Fibroblast of skin of left biceps (primary cell): ENCODE measurements at regions not wholly inside any gene's neighbourhood (a gene's known extent, or its start where the extent isn't known, plus 50 kb on each side); places are given as distances from the start of the nearest gene placed in this dataset.

Experiments
- DNase-seq, 2 experiments: peaks; one replicate each; pipeline ENCODE4 v3.0.0-alpha.2; 2013; ENCODE audit warnings: low read depth in 2 of 2

- DNase-seq: no peak
These were observed 304.3 kb downstream of the TLE3 start for GRCh38 chr15:69793431-69793780.

DNA sequence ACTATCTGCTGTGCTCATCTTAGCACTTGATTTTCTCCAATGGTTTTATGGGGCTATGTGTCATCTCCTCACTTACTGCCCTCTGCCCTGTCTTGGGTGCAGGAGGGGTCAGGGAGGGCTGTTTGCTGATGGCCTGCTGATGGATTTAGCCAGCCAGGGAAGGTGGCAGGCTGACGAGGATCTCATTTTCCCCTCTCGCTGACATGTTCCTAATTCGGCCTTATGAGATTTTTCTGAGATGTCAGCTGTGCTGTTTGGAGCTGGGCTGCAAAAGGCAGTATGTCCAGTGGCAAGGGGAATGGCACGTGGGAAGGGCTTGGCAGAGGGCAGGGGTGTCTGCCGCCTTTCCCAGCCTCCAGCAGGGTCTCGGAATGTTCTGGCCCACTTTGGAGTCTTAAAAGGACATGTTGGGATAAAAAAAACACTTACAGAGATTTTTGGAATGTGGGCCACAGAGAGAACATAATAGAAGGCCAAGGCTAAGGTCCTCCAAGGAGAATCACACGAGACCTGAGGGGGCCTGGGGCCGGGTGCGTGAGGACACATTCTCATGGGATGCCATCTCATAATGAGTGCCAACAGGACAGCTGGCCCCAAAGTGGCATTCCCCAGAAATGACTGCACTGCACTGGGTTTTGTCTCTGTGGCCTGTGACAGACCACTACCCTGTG, 303.8 kb downstream of the TLE3 start:
- no peak for DNase-seq

GRCh38 chr15:69794645-69795469, 302.9 kb downstream of the TLE3 start:
- peak; percentile 34 to 39 for DNase-seq

GRCh38 chr15:69795601-69796000, 302.1 kb downstream of the TLE3 start:
- no peak for DNase-seq

- no peak for DNase-seq
These were observed 300.6 kb downstream of the TLE3 start for GRCh38 chr15:69797051-69797595.

- DNase-seq: no peak
These were observed 300.1 kb downstream of the TLE3 start for GRCh38 chr15:69797615-69798014.

DNA sequence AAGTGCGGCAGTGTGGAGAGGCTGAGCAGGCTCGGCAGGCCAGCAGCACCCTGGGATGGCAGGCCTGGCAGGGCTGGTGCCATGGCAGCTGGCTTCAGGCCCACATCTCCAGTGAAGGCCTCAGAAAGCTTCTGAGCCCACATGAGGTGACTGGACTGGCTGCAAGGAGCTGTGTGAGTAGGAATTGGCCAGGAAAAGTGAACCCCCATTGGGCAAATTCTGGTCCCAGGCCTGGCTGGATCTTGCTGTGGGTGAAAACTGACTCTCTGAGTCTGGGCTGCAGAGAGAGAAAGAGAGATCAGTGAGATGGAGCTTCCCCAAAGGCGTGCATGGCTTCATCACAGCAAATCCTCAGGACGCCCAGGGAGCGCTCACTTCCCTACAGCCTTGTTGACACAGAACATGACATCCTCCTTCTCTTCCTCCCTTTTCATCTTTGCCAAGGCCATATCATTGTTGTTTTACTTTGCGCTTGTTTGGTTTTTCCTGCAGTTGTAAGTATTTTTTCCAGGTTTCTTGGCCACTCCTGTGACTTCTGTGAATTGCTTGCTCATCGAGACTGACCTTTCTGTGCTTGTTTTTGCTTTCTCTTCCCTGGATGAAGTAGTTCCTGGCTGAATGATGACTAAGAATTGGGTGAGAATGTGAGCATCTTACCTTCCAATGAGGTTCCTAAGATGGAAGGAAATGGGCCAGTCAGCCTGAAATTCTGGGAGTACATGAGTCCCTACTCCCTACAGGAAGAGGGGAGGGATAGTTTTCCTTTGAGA, 299.1 kb downstream of the TLE3 start:
- DNase-seq: no peak

DNA sequence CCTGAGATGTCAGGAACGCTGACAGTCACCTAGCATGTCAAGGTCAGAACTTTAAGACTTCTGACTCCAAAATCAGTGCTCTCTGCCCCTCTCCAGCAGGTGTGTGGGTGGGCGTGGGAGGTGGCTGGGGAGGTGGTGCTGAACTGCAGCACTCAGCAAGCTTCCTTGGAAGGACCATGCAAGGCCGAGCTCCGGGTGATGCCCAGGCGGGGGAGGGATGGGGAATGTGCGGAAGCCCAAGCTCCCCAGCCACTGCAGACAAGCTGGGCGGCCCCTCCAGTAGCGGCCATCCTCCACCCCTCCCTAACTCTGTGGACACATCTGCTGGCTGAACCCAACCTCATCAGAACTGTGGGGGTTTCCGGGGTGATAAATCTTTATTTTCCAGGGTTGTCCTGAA, 296.6 kb downstream of the TLE3 start:
- no peak for DNase-seq

DNA sequence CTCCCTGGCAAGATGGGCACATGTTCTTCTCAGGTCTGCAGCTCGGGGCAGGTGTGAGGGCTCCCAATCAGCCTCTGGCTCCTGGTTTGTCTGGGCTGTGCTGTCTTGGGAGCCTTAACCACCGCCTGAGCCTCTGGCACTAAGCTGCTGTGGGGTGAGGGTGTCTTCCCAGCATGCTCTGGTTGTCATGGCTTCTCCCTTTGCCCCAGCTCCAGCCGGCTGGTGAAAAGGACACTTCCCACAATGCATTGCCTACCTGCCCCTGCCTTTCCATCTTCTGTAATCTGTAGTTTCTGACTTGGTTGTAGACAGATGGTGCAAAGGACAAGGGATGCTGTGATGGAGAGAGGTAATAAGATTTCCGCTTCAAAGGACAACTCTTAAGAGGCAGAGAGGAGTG, 295.3 kb downstream of the TLE3 start:
- no peak for DNase-seq

DNA sequence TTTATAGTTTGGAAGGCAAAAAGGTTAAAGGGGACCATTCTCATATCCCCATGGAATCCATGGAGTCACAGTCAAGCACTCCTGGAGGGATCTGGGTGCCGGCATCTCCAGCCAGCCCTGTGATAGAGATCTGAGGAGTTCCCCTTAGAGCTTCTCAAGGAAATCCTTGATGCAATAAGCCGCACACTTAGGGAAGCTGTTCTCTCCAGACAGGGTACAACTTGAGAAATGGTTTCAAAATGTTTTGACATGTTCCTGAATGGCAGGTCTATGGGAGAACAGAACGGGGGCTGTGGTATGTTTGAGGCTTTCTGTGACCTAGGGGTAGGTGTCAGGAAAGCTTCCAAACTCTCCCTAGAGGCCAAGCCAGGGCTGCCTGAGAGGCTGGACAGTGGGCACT, 292.9 kb downstream of the TLE3 start:
- DNase-seq: no peak

- no peak for DNase-seq
These were observed 292.3 kb downstream of the TLE3 start for GRCh38 chr15:69805248-69805953.

DNA sequence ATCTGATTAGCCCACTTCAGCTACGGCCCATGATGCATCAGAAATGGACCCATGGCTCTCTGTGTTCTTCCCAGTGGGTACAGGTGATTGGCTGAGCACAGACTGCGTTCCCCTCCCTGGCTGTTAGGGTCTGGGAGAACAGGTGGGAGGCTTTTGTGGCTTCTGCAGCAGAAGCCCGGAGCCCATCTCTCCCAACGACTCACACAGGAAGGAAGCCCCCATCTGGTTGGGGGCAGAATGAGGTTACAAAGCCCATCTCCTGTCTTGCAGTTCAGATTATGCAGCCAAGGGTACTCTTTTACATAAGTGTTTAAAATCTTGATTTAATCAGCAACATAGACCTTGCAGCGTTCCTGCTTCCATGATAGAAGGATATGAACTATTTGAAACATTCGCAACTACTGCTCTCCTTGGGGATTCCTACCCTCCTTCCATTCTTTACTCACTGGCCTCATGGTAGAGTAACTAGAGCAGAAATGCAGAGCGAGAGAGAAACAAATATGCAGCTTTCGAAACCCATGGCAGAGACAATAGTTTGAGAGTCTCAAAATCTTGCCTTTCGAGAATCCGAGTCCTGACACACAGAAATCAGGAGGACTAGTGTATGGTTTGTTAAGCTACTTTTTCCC, 291.3 kb downstream of the TLE3 start:
- no peak for DNase-seq

DNA sequence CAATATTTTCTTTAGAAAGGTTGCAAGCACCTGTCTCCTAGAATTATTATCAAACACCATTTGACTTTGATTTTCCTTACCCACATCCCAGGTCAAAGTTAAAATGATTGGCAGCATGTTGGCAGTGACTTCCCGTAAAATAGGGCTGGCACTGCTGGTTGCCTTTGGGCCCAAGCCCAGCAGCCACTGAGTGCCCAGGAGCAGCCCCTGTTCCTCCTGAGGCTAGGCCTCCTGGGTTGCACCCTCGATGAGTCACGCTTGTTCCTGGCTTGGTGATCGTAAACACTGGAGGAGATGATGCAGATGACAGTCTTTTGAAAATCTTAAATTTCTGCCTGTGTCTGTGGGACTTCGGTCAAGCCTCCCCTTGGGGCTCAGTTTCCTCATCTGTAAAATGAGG, 290.0 kb downstream of the TLE3 start:
- no peak for DNase-seq

DNA sequence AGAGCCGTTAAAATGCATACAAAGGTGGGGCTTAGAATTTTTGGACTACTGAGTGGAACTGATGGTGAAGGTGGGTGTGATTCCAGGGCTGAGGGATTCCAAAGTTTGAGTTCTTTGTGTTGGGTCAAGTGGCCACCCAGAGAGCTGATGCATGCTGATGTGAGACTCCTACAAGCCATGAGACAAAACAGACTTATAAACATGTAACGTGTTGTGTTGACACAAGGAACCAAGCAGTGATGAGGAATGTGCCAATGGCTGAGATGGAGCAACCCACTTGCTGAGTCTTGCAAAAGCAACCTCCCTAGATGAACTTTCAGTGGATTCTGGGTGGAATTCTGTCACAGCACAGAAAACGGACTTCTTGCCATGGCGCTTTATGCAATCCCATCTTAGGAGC, 289.0 kb downstream of the TLE3 start:
- no peak for DNase-seq

DNA sequence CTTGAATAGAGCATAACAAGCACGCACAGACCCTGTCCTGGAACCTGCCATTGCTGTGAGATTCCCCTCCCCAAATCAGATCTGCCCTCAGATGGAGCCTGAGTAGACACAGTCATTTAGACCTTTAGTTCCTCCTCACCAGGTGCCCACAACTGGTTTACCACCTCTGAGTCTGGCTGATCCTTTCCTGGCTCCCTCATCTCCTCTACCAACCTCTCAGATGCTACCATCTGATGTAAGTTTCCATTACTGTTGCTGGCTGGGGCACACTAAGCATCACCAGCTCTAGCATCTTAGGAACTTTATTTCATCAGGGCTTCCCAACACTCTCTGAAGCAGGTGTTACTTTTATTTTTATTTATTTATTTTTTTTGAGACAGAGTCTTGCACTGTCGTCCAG, 288.3 kb downstream of the TLE3 start:
- no peak for DNase-seq

DNA sequence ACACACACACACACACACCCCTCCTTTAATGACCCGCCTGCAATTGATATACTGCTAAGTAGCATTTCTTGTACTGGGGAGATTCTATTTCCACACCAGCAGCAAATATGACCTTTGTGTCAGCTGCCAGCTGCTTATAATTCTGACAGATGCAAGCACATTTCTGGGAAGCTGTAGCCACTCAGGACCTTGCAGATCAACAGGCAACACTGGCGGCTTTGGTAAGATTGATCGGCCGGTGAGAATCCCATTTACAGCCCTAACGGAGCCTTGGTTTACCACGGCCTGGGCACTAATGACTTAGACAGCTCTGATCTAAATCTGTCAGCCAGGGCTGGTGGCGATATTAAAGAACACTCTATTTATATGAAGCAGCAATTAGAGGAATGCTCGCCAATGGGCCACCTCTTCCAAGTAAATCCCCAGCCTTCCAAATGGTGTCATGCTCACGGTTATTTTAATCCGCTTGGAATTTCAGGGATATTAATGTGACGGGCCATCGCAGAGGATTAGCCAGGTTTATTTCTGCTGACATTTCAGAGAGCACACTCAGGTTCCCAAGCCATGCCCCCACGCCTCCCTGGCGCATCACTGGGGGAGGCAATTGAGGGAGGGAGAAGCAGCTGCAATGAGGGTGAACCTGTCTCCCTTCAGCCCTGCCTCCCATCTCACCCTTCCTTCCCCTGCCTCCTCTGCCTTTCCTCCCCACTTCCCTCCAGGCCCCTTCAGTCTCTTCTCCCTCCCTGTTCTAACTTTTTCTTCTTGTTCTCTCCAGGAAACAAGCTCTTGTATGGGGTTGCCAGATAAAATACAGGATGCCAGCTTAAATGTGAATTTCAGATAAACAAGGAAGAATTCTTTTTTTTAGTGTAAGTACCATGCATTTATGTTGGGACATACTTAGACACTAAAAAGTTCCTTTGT, 287.0 kb downstream of the TLE3 start:
- DNase-seq: no peak

GRCh38 chr15:69812861-69813261, 284.9 kb downstream of the TLE3 start:
- no peak for DNase-seq

GRCh38 chr15:69813881-69814280, 283.8 kb downstream of the TLE3 start:
- DNase-seq: no peak

- DNase-seq: no peak
These were observed 282.8 kb downstream of the TLE3 start for GRCh38 chr15:69814932-69815331.

DNA sequence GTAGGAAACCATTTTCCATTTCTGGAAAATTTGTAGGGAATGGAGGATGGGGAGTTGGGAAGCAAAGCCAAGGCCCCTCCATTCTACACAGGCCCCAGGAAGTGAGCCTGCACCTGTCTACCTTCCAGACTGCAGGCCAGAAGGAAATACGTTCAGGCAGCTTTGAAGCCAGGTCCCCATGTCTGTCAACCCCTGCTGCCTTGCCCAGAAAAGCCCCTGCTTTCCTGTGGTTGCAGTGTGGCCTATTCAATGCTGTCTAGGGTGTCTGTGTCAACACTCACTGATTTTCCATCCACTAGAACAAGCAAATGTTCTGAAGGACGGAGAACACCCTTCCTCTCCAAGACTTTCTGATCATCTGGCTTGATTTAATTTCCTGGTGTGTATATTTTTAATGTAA, 281.9 kb downstream of the TLE3 start:
- no peak for DNase-seq
